ENCODE measurements at regions not wholly inside any gene's neighbourhood (a gene's known extent, or its start where the extent isn't known, plus 50 kb on each side); places are given as distances from the start of the nearest gene placed in this dataset.

DNA sequence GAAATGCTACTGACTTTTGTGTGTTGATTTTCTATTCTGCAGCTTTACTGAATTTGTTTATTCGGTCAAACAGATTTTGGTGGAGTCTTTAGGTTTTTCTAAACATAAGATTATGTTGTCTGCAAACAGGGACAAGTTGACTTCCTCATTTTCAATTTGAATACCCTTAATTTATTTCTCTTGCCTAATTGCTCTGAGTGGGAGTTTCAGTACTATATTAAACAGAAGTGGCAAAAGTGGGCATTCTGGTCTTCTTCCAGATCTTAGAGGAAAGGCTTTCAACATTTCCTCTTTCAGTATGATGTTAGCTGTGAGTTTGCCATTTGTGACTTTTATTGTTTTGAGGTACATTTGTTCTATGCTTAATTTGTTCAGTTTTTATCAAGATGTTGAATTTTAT lies 268.5 kb downstream of the WNT5A start:
- DNase-seq: no peak

DNA sequence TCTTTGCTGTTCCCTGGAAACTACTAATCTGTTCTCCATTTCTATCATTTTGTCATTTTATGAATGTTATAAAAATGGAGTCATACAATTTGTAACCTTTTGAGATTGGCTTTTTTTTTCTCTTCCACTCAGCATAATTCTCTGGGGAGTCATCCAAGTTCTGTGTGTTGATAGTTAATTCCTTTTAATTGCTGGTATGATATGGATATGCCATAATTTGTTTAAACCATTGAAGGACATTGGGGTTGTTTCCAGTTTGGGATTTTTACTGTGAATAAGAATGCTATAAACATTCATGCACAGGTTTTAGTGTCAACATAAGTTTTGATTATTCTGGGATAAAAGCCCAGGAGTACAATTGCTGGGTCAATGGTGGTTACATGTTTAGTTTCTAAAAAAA lies 279.4 kb downstream of the WNT5A start:
- DNase-seq: no peak

DNA sequence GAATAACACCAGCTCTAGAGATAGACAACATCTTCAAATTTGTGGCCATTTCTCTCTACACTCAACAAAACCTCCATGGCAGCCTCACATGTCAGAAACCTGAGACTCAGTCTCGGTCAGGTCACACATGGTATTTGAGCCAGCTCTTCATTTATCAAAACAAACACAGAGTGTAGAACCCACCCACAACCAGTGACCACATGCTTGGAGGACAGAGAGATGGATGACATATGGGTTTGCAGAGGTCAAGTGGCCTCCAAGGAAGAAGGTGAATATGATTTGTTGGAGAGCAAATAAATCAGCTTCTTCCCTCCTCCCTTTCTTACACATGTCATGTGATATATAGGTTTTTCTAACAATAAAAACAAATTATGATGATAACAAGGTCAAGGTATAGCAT lies 278.1 kb upstream of the LRTM1 start:
- no peak for DNase-seq

DNA sequence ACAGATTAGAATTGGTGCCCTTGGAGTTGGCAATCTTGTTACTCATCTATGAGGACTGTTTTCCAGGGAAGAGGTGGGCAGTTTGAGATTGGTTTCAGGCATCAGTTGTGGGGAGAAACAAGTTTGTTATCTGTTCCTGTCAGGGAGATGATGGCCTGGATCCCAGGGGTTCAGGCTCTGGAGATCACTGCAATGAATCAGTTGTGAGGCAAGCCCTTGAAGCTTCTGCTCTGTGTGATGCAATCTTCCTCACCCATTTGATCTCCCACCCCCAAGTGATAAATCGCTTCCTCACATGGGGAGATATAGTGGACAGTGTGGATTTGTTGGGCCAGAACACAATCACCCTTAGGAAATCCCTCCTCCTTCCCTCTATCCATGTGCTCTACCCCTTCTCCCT lies 276.6 kb upstream of the LRTM1 start:
- DNase-seq: no peak

DNA sequence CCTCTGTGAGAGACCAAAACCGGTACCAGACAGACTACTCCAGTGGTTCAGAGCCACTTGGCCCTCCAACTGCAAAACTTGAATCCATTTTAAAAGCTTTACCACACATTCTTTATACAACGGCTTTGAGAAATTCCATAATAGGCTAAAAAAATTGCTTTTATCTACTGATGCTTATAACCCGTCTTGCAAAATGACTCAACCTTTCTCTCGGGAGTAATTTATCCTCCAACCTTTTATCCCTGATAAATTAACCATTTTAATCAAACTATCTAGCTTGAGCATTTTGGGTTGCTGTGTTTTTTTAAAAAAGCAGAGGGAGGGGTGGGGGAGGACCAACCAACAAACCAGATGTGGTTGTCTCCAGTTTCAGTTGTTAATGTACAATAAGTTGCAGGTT lies 275.7 kb upstream of the LRTM1 start:
- DNase-seq: no peak

DNA sequence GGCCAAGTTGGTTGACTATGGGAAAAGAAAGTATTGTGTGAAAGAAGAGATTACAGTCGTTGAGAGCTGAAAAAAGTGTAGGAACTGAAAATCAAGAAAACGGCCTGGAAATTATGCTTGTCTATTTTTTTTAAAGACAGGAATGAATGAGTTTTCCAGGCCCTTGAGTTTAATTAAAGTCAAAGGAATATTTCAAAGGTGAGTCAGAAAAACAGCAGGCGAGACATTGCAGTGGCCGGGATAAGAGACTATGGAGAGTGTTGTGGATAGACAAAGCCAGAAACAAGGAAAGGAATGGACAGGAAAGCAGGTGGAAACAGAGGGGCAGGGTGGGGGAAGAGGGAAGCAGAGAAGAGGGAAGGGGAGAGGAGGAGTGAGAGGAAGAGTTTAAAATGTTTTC lies 275.1 kb upstream of the LRTM1 start:
- DNase-seq: no peak

DNA sequence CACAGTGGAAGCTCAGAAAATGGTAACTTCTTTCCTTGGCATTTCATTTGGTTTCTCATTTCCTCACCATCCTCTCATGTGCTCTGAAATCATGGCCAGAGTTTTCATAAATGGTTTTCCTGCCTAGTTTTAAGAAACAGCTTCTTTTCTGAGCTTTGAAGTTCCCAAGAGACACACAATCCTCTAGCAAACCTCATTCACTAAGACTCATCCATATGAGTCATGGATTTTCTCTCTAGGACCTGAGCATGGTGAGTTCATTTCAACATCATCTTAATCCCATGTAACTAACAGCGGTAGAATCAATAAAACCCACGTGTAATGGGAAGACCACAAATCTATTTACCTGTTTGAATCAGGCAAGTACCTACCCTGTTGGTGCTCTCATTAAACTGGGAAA lies 274.5 kb upstream of the LRTM1 start:
- DNase-seq: no peak

DNA sequence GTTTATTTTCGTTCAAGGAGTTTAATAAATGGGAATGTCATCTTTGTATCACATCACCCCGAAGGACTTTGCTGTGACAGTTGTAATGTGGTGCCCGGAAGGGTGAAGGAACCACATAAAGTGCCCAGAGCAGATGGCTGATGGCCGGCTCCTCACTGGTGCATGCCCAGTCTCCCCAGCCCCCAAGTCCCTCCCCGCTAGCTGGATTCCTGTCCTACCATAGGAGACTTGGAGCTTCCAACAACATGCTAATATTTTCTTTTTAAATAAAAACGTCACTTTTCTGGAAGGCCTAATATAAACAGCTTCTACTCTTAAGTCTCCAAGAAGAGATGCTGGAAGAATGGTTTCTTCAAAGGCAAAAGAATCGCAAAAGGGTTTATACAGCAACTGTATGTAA lies 273.9 kb upstream of the LRTM1 start:
- DNase-seq: no peak

DNA sequence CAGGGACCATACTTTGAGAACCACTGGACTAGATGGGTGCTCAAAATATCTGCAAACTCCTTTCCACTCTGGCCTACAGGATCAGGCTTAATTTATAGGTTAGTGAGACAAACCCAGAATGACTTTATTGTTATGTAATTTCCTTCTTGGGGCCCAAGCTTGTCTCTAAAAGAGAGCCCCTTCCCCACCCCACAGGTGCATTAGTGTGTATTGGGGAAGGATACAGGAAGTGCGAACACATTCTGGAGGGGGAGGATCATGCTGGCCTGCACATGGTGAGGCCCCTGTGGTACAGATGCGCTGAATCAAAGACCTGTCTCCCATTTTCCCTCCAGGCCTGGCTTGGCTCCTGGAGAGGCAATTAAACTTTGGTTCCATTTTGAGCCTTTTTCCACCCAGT lies 273.0 kb upstream of the LRTM1 start:
- no peak for DNase-seq

DNA sequence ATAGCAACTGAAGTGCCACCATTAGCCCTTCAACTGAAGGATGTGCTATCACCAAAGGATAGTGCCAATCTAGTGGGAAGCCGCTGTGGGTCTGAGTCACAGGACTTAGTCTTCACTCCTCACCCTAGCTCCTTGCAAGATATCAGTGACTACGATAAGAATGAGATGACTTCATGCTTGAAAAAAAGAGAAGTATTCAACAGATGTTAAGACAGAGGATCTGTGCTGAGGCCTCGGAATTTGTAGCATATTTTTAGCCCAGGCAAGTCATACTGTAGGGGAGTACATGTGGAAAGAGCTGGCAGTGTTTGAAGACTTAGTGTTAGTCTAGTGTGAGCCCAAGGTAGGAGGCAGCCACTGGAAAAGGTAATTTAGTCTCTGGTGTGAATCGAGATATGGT lies 270.7 kb upstream of the LRTM1 start:
- DNase-seq: no peak

DNA sequence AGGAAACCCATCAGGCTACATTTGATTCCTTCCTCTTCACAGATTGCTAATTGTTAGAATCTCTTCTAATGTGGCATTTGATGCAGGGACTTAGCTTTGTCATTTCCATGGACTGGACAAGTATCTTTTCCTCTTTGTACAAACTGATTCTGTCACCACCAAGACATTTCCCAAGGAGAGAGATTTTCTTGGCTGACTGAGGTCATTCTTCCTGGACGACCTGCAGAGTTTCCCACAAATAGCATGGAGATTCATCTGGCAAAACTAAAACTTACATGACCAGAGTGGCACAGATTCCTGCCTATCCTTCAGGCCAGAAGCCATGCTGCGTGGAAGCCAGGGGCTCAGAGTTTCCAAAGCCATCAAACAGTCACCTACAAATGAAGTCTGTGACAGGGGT lies 269.2 kb upstream of the LRTM1 start:
- DNase-seq: no peak

DNA sequence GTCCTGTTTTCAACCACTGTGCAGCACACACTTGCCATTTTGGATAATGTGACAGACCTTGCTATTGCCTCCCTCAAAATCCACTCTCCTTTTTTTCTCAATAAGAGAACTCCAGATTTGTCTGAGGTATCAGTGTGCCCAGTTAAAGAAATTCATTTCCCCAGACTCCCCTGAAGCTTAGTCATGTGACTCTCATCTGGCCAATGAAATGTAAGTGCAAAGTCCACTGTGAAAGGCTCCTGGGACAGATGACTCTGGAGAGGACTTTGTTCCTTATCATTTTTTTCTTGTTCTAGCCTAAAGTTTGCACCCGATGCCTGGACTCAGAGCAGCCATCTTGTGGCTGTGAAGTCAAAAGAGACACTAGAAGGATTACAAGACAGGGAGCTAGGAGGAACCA lies 268.6 kb upstream of the LRTM1 start:
- DNase-seq: no peak

DNA sequence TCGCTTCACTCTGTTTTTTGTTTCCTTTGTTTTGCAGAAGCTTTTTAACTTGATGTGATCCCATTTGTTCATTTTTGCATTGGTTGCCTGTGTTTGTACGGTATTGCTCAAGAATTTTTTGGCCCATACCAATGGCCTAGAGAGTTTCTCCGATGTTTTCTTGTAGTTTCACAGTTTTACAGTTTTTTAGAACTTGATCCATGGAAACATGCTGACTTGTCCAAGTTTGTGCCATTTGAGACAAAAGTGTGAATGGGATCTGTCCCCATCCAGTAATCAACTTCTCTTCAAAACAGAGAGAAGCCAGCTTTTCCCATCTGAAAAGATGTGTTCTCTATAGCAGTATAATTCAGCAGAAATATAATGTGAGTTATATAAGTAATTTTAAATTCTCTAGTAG lies 266.5 kb upstream of the LRTM1 start:
- no peak for DNase-seq

DNA sequence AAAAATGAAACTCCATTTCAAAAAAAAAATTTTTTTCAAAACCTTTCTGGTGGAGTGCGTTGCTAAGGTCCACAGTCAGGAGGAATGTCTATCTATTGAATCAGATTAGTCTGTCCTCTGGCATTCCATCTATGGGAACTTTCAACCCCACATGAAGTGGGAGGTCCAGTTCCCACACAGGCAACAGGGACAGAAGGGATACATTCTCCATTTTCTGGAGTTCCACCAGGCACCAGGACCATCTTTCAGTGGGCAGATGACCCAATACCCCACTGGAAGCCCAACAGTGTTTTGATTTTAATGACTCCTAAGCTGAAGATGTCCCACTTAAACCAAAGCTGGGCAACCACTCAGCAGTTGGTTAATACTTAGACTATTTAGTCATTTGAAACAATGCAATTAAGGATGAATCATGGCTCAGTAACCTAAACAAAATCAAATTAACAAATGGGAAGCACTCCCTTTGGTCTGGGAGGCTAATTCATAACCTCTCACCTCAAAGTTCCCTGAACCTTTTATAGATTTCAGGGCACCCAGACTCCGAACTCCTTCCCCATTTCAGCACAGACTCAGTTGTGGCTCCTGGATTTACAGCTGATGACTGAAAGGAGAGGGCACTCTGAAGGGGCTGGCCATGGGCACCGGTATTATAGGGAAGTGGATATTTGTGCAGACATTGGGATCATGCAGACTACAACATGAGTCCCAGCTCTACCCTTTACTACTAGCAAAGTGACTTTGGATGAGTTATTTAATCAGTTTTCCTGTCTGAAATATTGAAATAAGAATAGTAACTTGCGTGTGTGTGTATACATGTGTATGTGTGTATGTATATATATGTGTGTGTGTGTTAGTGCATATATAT lies 264.3 kb upstream of the LRTM1 start:
- DNase-seq: no peak

DNA sequence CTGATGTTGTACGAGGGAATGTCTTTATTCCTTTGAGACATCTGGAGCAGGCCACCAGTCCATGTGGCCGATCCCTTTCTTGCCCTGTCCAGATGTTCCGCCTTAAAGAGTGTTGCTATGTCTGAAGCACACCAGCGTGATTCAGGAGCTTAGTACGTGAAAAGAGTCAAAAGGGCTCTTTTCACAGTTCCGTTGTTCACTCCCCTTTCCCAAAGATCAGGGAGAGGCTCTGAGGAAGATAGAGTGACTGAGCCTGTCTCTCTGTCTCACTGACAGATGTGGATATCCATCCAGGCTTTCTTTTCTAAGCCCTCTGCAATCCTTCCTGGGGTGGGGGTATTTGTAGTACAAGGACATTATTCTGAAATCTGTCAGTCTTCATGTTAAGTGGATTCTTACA lies 262.5 kb upstream of the LRTM1 start:
- DNase-seq: no peak

DNA sequence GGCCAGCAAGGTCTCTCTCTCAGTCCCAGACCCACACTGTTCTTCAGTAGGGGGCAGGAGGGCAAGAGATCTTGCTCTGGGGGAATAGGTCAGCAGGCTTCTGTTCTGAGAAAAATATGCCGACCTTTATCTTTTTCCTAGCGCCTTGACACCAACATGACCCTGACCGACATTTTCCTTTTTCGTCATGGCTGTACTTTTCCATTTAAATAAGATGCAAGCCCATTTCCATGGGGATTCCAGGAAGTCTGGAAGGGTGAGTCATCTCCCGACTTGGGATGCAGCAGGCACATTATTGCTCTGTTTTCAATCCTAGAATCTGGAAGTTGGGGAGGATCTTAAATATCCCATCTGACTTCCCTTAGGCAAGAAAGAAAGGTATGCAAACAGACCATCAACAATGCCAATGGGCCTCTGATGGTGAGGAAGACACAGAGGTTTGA lies 261.5 kb upstream of the LRTM1 start:
- DNase-seq: no peak

DNA sequence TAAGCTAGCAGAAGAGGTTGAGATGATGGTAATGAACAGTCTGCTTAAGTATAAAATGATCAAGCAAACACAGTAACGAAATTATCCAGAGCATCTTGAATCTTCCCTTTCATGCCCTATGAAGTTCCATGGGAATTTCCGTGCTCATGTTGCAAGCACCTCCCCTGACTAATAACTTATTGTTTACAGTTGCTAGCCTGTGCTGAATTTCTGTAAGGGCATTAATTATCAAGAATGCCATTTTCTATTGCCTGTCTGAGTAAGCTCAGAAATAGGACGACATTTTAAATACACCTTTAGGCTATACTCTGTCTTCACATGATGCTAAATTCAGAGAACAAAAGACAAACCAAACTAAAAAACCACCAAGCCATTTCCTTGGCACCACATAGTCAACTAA lies 257.5 kb upstream of the LRTM1 start:
- DNase-seq: no peak

DNA sequence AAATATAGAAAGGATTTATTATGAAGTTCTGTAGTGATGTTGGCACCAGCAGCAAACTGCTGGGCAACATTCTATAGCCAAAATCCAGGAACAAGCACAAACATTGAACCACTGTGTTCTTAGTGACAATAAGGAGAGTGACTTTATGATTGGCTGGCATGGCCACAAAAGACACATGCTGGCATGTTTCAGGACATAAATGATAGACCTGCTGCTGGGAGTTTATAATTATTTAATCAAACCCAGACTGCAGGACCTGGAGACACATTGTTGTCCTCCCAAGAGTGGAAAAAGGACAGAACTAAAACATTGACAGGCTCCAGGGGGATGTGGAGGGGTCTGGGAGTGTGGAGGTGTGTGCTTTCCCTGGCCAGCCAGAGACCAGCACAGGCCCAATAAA lies 255.3 kb upstream of the LRTM1 start:
- DNase-seq: no peak

DNA sequence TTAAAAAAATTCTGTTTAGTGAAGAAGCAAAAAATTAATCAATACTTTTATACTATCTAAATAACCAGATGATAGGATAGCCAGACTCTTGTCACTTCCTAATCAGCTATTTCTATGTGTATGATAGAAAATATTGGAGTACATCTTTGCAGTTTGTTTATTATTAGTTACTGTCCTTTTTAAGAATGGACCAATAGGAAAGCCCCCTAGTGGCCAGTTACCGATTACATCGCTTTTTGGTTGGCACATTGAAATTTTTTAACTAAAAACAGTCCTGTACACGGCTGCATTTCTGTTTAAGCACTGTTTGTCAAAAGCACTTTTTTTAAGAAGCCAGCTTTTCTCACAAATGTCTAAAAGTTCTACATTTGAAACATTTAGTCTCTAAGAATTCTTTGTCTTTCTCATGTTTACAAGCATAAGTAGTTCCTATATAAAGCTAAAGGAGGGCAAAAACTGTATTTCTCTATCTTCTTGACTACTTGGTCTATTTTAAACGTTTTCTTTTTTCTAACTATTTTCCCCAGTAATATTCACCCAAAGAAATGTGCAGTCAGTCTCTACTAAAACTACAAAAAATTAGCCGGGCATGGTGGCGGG lies 253.2 kb upstream of the LRTM1 start:
- DNase-seq: peak; percentile 40

DNA sequence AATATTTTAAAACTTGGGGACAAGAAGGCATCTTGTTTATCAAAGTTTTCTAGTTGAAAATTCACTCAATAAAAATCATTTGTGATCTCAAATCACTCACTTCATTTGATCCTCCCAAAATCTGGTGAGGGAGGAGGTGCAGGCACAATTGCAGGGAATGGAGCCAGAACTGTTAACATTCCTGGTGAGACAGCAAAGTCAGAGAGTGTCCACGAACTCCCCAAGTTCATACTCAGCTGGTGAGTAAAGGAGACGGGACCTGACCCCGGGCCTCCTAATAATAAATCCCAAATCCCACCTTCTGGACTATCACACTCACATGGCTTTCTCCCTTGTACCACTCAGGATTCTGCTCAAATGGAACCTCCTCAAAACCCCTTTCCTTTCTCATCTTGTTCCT lies 252.3 kb upstream of the LRTM1 start:
- no peak for DNase-seq

DNA sequence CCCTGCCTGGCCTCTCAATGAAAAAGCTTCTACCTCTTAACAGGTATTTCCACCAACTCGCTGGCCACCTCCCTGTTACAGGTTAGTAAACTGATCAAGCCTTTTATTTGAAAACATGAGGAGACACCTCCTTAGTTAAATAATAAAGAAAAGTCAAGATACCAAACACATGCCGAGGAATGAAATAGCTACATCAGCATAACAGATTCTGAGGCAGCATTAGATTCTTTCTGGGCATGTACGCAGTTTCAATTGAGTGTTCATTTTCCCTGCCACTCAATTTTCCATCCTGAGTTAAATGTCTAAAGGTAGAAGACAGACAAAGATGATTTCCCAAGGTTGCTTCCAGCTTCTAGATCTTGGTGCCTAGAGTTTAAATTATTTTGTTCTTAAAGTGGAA lies 250.5 kb upstream of the LRTM1 start:
- no peak for DNase-seq

DNA sequence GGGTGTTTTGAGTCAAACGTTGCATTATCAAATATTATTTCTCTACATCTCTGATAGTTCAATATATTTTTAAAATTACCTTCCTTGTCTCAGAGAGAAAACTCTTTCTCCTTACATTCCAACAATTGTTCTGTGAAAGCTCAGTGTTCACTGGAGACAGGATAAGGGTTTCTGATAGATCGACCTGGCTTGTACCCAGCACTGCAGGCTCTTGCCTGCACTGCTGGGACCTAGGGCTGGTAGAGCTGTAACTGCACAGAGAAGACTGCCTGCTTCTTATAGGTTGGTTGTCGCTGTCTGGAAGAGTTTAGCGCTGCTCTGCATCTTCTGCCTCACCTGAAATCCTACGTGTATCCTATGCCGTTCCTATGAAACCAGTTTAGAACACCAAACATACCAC lies 249.9 kb upstream of the LRTM1 start:
- no peak for DNase-seq

DNA sequence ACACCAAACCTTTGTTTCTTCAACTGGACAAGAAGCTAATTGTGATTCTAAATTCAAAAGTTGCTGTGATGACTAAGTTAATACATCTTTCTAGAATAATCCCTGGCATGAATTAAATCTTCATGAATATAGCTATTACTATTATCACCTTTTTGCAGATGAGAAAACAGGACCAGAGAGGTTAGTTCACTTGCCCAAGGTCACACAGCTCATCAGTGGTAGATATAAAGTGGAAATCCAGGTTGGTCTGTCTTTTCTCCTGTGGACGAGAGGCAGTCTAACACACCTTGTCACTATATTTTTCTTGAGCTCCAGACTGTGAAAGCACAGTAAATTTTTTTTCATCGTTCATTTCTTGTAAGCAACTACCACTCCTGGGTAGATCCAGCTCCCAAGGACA lies 247.6 kb upstream of the LRTM1 start:
- DNase-seq: no peak

DNA sequence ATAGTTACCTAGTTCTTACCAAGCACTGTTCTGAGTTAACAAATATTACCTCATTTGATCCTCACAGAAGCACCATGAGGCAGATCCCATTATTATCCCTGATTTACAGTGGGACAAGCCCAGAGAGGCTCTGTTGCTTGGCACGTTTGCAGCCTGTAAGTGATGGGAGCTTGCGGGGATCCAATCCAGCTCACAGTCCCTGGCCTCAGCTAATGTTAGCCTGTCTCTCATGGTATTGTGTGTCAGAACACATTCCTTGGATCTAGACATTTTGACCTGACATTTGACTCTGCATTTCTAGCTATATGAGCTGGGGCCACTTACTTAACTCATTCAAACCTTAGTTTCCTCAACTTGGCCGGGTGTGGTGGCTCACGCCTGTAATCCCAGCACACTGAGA lies 246.9 kb upstream of the LRTM1 start:
- no peak for DNase-seq

DNA sequence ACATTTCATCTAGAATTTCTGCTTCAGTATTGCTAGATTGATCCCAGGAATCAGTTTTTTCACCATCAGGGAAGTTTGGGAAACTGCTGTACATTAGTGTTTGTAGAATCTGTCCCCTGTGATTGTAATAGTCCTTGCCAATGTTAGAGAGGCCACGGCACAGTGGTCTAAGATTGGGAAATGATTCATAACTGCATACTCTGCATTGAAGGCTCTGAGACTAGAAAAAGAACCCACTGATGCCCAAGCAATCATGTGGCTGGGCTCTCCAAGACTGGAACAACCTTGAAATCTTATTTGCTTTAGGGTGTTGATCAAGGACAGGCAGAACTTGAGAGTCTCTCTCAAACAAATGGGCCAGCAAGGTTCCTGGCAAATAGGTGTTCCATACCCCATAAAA lies 245.6 kb upstream of the LRTM1 start:
- no peak for DNase-seq
